ENCODE measurements at regions not wholly inside any gene's neighbourhood (a gene's known extent, or its start where the extent isn't known, plus 50 kb on each side); places are given as distances from the start of the nearest gene placed in this dataset.

- DNase-seq: no peak
Measured at GRCh38 chr2:234691968-234692955, 195.4 kb upstream of the ARL4C start.

- no peak for DNase-seq
Measured at GRCh38 chr2:234691214-234691575, 194.3 kb upstream of the ARL4C start.

- no peak for DNase-seq
Measured at GRCh38 chr2:234690569-234691213, 193.8 kb upstream of the ARL4C start.

GRCh38 chr2:234689911-234690379 lies 193.1 kb upstream of the ARL4C start:
- no peak for DNase-seq

- no peak for DNase-seq
Measured at GRCh38 chr2:234687718-234688475, 191.0 kb upstream of the ARL4C start.

- no peak for DNase-seq
Measured at GRCh38 chr2:234686088-234686890, 189.4 kb upstream of the ARL4C start.

- DNase-seq: no peak
Measured at GRCh38 chr2:234684466-234684865, 187.6 kb upstream of the ARL4C start.

GRCh38 chr2:234683950-234684349 lies 187.1 kb upstream of the ARL4C start:
- no peak for DNase-seq

GRCh38 chr2:234682492-234683228 lies 185.8 kb upstream of the ARL4C start:
- DNase-seq: no peak

GRCh38 chr2:234680688-234681619 lies 184.1 kb upstream of the ARL4C start:
- DNase-seq: no peak

GRCh38 chr2:234679741-234680687 lies 183.1 kb upstream of the ARL4C start:
- DNase-seq: no peak

GRCh38 chr2:234679301-234679740 lies 182.4 kb upstream of the ARL4C start:
- no peak for DNase-seq

GRCh38 chr2:234678711-234679110 lies 181.8 kb upstream of the ARL4C start:
- no peak for DNase-seq

GRCh38 chr2:234677758-234678538 lies 181.1 kb upstream of the ARL4C start:
- no peak for DNase-seq

- DNase-seq: no peak
Measured at GRCh38 chr2:234676783-234677450, 180.0 kb upstream of the ARL4C start.

GRCh38 chr2:234676109-234676782 lies 179.4 kb upstream of the ARL4C start:
- no peak for DNase-seq

GRCh38 chr2:234674781-234675201 lies 177.9 kb upstream of the ARL4C start:
- no peak for DNase-seq
